ENCODE measurements at regions not wholly inside any gene's neighbourhood (a gene's known extent, or its start where the extent isn't known, plus 50 kb on each side); places are given as distances from the start of the nearest gene placed in this dataset.

DNA sequence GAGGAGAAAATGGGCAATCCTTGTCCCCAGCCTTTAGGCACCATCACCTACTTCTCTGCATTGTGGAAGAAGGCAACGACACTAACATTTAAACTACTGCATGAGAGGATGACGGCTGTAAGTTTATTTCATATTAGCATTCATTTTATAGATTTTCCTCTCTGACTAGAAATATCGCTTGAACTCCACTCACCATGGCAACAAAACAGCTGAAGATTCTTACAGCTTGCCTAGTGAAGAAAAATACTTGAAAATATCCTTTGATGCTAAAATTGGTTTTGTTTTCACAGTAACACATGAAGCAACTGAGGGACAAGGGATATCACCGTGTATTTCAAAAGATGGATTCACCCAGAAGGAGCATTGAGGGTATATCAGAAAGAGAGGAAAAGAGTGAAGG, 284.3 kb downstream of the LIG4 start:
- TF ChIP-seq, protein P1, sequence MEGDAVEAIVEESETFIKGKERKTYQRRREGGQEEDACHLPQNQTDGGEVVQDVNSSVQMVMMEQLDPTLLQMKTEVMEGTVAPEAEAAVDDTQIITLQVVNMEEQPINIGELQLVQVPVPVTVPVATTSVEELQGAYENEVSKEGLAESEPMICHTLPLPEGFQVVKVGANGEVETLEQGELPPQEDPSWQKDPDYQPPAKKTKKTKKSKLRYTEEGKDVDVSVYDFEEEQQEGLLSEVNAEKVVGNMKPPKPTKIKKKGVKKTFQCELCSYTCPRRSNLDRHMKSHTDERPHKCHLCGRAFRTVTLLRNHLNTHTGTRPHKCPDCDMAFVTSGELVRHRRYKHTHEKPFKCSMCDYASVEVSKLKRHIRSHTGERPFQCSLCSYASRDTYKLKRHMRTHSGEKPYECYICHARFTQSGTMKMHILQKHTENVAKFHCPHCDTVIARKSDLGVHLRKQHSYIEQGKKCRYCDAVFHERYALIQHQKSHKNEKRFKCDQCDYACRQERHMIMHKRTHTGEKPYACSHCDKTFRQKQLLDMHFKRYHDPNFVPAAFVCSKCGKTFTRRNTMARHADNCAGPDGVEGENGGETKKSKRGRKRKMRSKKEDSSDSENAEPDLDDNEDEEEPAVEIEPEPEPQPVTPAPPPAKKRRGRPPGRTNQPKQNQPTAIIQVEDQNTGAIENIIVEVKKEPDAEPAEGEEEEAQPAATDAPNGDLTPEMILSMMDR (conservative IDR thresholded peaks at IDR 0.05; ENCODE audit: low read depth, low read length): no peak
- TF ChIP-seq EZH2phosphoT487 (IDR thresholded peaks at IDR 0.05; ENCODE audit: borderline replicate concordance, low read length): no peak
- TF ChIP-seq EZH2 (IDR thresholded peaks at IDR 0.05; ENCODE audit: low read length, unreplicated experiment): no peak

All from PC-3 (cell line).